ENCODE measurements at regions not wholly inside any gene's neighbourhood (a gene's known extent, or its start where the extent isn't known, plus 50 kb on each side); places are given as distances from the start of the nearest gene placed in this dataset.
"Not testable (repeated sequence)": the region's sequence is repeated elsewhere in the genome, so short reads cannot be mapped to it uniquely, and the experiment has no call there.

GRCh38 chr7:106345421-106346166, 60.8 kb upstream of the NAMPT start:
- H3K4me3 Mint-ChIP-seq, result no peak overlapping the region
- ATAC-seq (ENCODE audit: low read depth in 2 of 2) (no peak), DNase-seq (no peak)
- H3K27ac Mint-ChIP-seq, result no peak overlapping the region
- H3K36me3 Mint-ChIP-seq, result peaks cover 12 to 18% of the 10 kb centered on the region in 2 donors
- peaks cover 20 to 74% (median 37%) of the 10 kb centered on the region in 7 donors for H3K9me3 Mint-ChIP-seq
- no peaks in the 10 kb centered on the region for H3K4me1 Mint-ChIP-seq
- peaks cover 16 to 51% (median 31%) of the 10 kb centered on the region in 3 donors for H3K27me3 Mint-ChIP-seq

- Mint-ChIP-seq H3K4me1 (no peaks in the 10 kb centered on the region), H3K27me3 (peaks cover 16 to 51% (median 37%) of the 10 kb centered on the region in 3 donors), H3K27ac (no peak overlapping the region), H3K4me3 (no peak overlapping the region), H3K36me3 (peaks cover 12 to 18% of the 10 kb centered on the region in 2 donors), H3K9me3 (peaks cover 24 to 75% (median 38%) of the 10 kb centered on the region in 7 donors)
- ATAC-seq (ENCODE audit: low read depth in 2 of 2) (no peak), DNase-seq (no peak)
Observed at GRCh38 chr7:106344861-106345260, 60.1 kb upstream of the NAMPT start.

GRCh38 chr7:106344211-106344610, 59.4 kb upstream of the NAMPT start:
- Mint-ChIP-seq H3K9me3 (peaks cover 25 to 75% (median 38%) of the 10 kb centered on the region in 7 donors), H3K4me3 (no peak overlapping the region), H3K36me3 (peaks cover 12 to 13% of the 10 kb centered on the region in 2 donors), H3K4me1 (no peaks in the 10 kb centered on the region), H3K27me3 (peaks cover 16 to 49% (median 32%) of the 10 kb centered on the region in 3 donors), H3K27ac (no peak overlapping the region)
- ATAC-seq (ENCODE audit: low read depth in 2 of 2), result no peak
- DNase-seq, result no peak

- H3K27me3 Mint-ChIP-seq, result peaks cover 6 to 33% (median 20%) of the 10 kb centered on the region in 3 donors
- H3K4me3 Mint-ChIP-seq; ATAC-seq (ENCODE audit: low read depth in 2 of 2); H3K4me1 Mint-ChIP-seq; DNase-seq: not testable (repeated sequence)
- peaks cover 24 to 72% (median 49%) of the 10 kb centered on the region in 7 donors for H3K9me3 Mint-ChIP-seq
- H3K36me3 Mint-ChIP-seq, result peaks cover 5 to 16% of the 10 kb centered on the region in 2 donors
- peak overlapping the region in 1 of 6 donors; percentile 30 for H3K27ac Mint-ChIP-seq
Observed at GRCh38 chr7:106342049-106342448, 57.3 kb upstream of the NAMPT start.

GRCh38 chr7:106340247-106340596, 55.4 kb upstream of the NAMPT start:
- H3K4me3 Mint-ChIP-seq; DNase-seq; ATAC-seq (ENCODE audit: low read depth in 2 of 2); H3K4me1 Mint-ChIP-seq; H3K27ac Mint-ChIP-seq: not testable (repeated sequence)
- Mint-ChIP-seq H3K27me3 (peaks cover 6 to 27% (median 23%) of the 10 kb centered on the region in 3 donors), H3K9me3 (peaks cover 25 to 78% (median 61%) of the 10 kb centered on the region in 7 donors), H3K36me3 (peaks cover 5 to 20% of the 10 kb centered on the region in 2 donors)

- peaks cover 23 to 78% (median 61%) of the 10 kb centered on the region in 7 donors for H3K9me3 Mint-ChIP-seq
- DNase-seq (no peak), ATAC-seq (ENCODE audit: low read depth in 2 of 2) (no peak)
- no peaks in the 10 kb centered on the region for H3K4me1 Mint-ChIP-seq
- H3K27me3 Mint-ChIP-seq, result peaks cover 6 to 22% (median 19%) of the 10 kb centered on the region in 3 donors
- peaks cover 5 to 20% of the 10 kb centered on the region in 2 donors for H3K36me3 Mint-ChIP-seq
- no peak overlapping the region for H3K27ac Mint-ChIP-seq
- no peak overlapping the region for H3K4me3 Mint-ChIP-seq
Observed at GRCh38 chr7:106339513-106340246, 54.9 kb upstream of the NAMPT start.

GRCh38 chr7:106337754-106338153, 53.0 kb upstream of the NAMPT start:
- no peak for DNase-seq
- Mint-ChIP-seq H3K4me1 (no peaks in the 10 kb centered on the region), H3K9me3 (peaks cover 16 to 72% (median 54%) of the 10 kb centered on the region in 7 donors), H3K36me3 (peaks cover 5 to 20% of the 10 kb centered on the region in 2 donors), H3K4me3 (no peak overlapping the region), H3K27me3 (peaks cover 10 to 21% (median 19%) of the 10 kb centered on the region in 3 donors), H3K27ac (no peak overlapping the region)
- no peak for ATAC-seq (ENCODE audit: low read depth in 2 of 2)

- Mint-ChIP-seq H3K36me3 (peaks cover 5 to 9% of the 10 kb centered on the region in 2 donors), H3K4me1 (no peaks in the 10 kb centered on the region)
Observed at GRCh38 chr7:106335814-106336213, 51.0 kb upstream of the NAMPT start.

More at GRCh38 chr7:106335814-106336213, 51.0 kb upstream of the NAMPT start:
- ATAC-seq (ENCODE audit: low read depth in 2 of 2) (no peak), DNase-seq (no peak)
- H3K27ac Mint-ChIP-seq, result no peak overlapping the region
- peaks cover 11 to 36% (median 27%) of the 10 kb centered on the region in 3 donors for H3K27me3 Mint-ChIP-seq
- no peak overlapping the region for H3K4me3 Mint-ChIP-seq
- peaks cover 10 to 55% (median 38%) of the 10 kb centered on the region in 7 donors for H3K9me3 Mint-ChIP-seq

Data from naive B cell (primary cell).